ENCODE measurements at regions not wholly inside any gene's neighbourhood (a gene's known extent, or its start where the extent isn't known, plus 50 kb on each side); places are given as distances from the start of the nearest gene placed in this dataset.

- no peak overlapping the region for H2AFZ ChIP-seq (ENCODE audit: low read length)
- no peaks in the 10 kb centered on the region for H4K20me1 ChIP-seq (ENCODE audit: insufficient read depth, low read length)
- no peak overlapping the region for H3K9ac ChIP-seq (ENCODE audit: low read length)
- no peaks in the 10 kb centered on the region for H3K9me3 ChIP-seq (ENCODE audit: low read length)
- no peaks in the 10 kb centered on the region for H3F3A ChIP-seq (ENCODE audit: insufficient read depth, low read length)
- H3K4me1 ChIP-seq (ENCODE audit: insufficient read depth, low read length, severe bottlenecking), result no peaks in the 10 kb centered on the region
- TF ChIP-seq CTCF (IDR thresholded peaks at IDR 0.05; ENCODE audit: low read length) (no peak), EZH2 (IDR thresholded peaks at IDR 0.05; ENCODE audit: borderline replicate concordance, low read length) (no peak)
- no peaks in the 10 kb centered on the region for H3K27me3 ChIP-seq (ENCODE audit: insufficient read depth, low read length)
- no peaks in the 10 kb centered on the region for H3K9me2 ChIP-seq (ENCODE audit: low read depth, low read length)
- no peak overlapping the region for H3K27ac ChIP-seq (ENCODE audit: low read depth, low read length, poor library complexity, severe bottlenecking)
- H3K4me3 ChIP-seq (ENCODE audit: low read depth, low read length, poor library complexity, severe bottlenecking), result no peak overlapping the region
- no peaks in the 10 kb centered on the region for H3K36me3 ChIP-seq (ENCODE audit: insufficient read depth, low read length)
- no peaks in the 10 kb centered on the region for H3K79me2 ChIP-seq (ENCODE audit: insufficient read depth, low read length)
- no peak overlapping the region for H3K4me2 ChIP-seq (ENCODE audit: low read length)
Observed at GRCh38 chr3:168539909-168540308, 444.2 kb upstream of the GOLIM4 start.

DNA sequence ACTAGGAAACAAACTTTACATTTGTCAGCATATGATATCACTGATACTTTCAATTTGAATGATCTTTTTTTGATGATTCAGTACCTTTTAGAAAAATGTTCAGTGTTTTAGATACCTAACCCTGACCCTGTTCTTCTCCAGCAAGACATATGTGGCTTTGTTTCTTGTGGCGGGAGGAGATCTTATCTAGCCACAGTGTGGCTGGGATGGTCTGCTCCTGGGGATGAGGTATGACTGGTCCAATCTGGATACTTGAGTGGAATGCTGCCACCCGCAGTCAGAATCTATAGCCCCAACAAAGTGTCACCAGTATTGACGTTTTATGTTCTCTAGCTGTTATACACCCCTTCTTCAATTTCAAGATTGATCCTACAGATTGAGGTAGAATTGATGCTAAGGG lies 439.0 kb upstream of the GOLIM4 start:
- no peak overlapping the region for H3K9ac ChIP-seq (ENCODE audit: low read length)
- H3K9me3 ChIP-seq (ENCODE audit: low read length), result no peaks in the 10 kb centered on the region
- no peaks in the 10 kb centered on the region for H3K4me1 ChIP-seq (ENCODE audit: insufficient read depth, low read length, severe bottlenecking)
- H3K27me3 ChIP-seq (ENCODE audit: insufficient read depth, low read length), result no peaks in the 10 kb centered on the region
- no peak overlapping the region for H3K4me2 ChIP-seq (ENCODE audit: low read length)
- no peaks in the 10 kb centered on the region for H3K36me3 ChIP-seq (ENCODE audit: insufficient read depth, low read length)
- H4K20me1 ChIP-seq (ENCODE audit: insufficient read depth, low read length), result no peaks in the 10 kb centered on the region
- H3K79me2 ChIP-seq (ENCODE audit: insufficient read depth, low read length), result no peaks in the 10 kb centered on the region
- no peak overlapping the region for H2AFZ ChIP-seq (ENCODE audit: low read length)
- no peaks in the 10 kb centered on the region for H3F3A ChIP-seq (ENCODE audit: insufficient read depth, low read length)
- no peaks in the 10 kb centered on the region for H3K9me2 ChIP-seq (ENCODE audit: low read depth, low read length)
- H3K27ac ChIP-seq (ENCODE audit: low read depth, low read length, poor library complexity, severe bottlenecking), result no peak overlapping the region
- TF ChIP-seq EZH2 (IDR thresholded peaks at IDR 0.05; ENCODE audit: borderline replicate concordance, low read length) (no peak), CTCF (IDR thresholded peaks at IDR 0.05; ENCODE audit: low read length) (no peak)
- H3K4me3 ChIP-seq (ENCODE audit: low read depth, low read length, poor library complexity, severe bottlenecking), result no peak overlapping the region

GRCh38 chr3:168533600-168533999 lies 437.9 kb upstream of the GOLIM4 start:
- H2AFZ ChIP-seq (ENCODE audit: low read length), result no peak overlapping the region
- no peak overlapping the region for H3K27ac ChIP-seq (ENCODE audit: low read depth, low read length, poor library complexity, severe bottlenecking)
- no peaks in the 10 kb centered on the region for H3K36me3 ChIP-seq (ENCODE audit: insufficient read depth, low read length)
- H4K20me1 ChIP-seq (ENCODE audit: insufficient read depth, low read length), result no peaks in the 10 kb centered on the region
- no peaks in the 10 kb centered on the region for H3K9me3 ChIP-seq (ENCODE audit: low read length)
- no peaks in the 10 kb centered on the region for H3K27me3 ChIP-seq (ENCODE audit: insufficient read depth, low read length)
- no peaks in the 10 kb centered on the region for H3K79me2 ChIP-seq (ENCODE audit: insufficient read depth, low read length)
- H3K9me2 ChIP-seq (ENCODE audit: low read depth, low read length), result no peaks in the 10 kb centered on the region
- H3F3A ChIP-seq (ENCODE audit: insufficient read depth, low read length), result no peaks in the 10 kb centered on the region
- no peak for TF ChIP-seq CTCF (IDR thresholded peaks at IDR 0.05; ENCODE audit: low read length)
- no peak for TF ChIP-seq EZH2 (IDR thresholded peaks at IDR 0.05; ENCODE audit: borderline replicate concordance, low read length)
- H3K4me2 ChIP-seq (ENCODE audit: low read length), result no peak overlapping the region
- no peak overlapping the region for H3K4me3 ChIP-seq (ENCODE audit: low read depth, low read length, poor library complexity, severe bottlenecking)
- no peaks in the 10 kb centered on the region for H3K4me1 ChIP-seq (ENCODE audit: insufficient read depth, low read length, severe bottlenecking)
- no peak overlapping the region for H3K9ac ChIP-seq (ENCODE audit: low read length)
